H1 (cell line): ENCODE measurements at regions not wholly inside any gene's neighbourhood (a gene's known extent, or its start where the extent isn't known, plus 50 kb on each side); places are given as distances from the start of the nearest gene placed in this dataset.

Source experiments
- BCL11A ChIP-seq, 2 experiments: IDR thresholded peaks; one replicate each; pipeline ENCODE4 v1.6.1; 2011; ENCODE audit warnings: low read depth in 2 of 2, low read length in 2 of 2, mild to moderate bottlenecking in 2 of 2
- CBX8 ChIP-seq: fragments of 300-800, 300-1000 bp; sonication (generic); IDR thresholded peaks from 2 replicates; pipeline ENCODE4 v1.7.1; 2016; ENCODE audit warnings: low read depth, low read length, borderline replicate concordance
- CHD1 ChIP-seq: IDR thresholded peaks from 2 replicates; pipeline ENCODE4 v1.6.1; 2012; ENCODE audit warnings: low read depth, low read length, improper control_type of control experiment
- POLR2A ChIP-seq, 2 experiments: IDR thresholded peaks; 1 replicate in 1 of 2; 2 replicates in 1 of 2; pipeline ENCODE4 v1.6.1; 2011; ENCODE audit warnings: low read depth in 2 of 2, low read length in 2 of 2, mild to moderate bottlenecking in 2 of 2; ENCODE audit errors: control extremely low read depth in 1 of 2
- RFX5 ChIP-seq: IDR thresholded peaks from 2 replicates; pipeline ENCODE4 v1.6.1; 2011; ENCODE audit warnings: low read depth, low read length, improper control_type of control experiment, borderline replicate concordance
- SP2 ChIP-seq: IDR thresholded peaks from 2 replicates; pipeline ENCODE4 v1.6.1; 2012; ENCODE audit warnings: mild to moderate bottlenecking, low read length, inconsistent platforms
- SUZ12 ChIP-seq: fragments of 200-600 bp; sonication (generic); IDR thresholded peaks from 2 replicates; pipeline ENCODE4 v1.6.1; 2012; ENCODE audit warnings: mild to moderate bottlenecking, inconsistent platforms, low read length, moderate library complexity, mixed read lengths
- TF ChIP-seq, protein P1 (sequence below): fragments of 300-600 bp; sonication (generic); IDR thresholded peaks from 2 replicates; pipeline ENCODE4 v1.7.1; 2012; ENCODE audit warnings: low read length, moderate library complexity, mild to moderate bottlenecking, inconsistent platforms; ENCODE audit not compliant: insufficient replicate concordance
- TF ChIP-seq, protein P2 (sequence below), 3 experiments: IDR thresholded peaks; 1 replicate in 2 of 3; 2 replicates in 1 of 3; pipeline versions ENCODE4 v1.5.1 to v1.6.1; 2011; ENCODE audit warnings: low read length in 3 of 3, mild to moderate bottlenecking in 3 of 3, inconsistent platforms in 2 of 3, low read depth in 1 of 3, moderate library complexity in 1 of 3; ENCODE audit not compliant: insufficient read depth in 1 of 3; ENCODE audit errors: control extremely low read depth in 1 of 3
- TF ChIP-seq, protein P3 (sequence below): IDR thresholded peaks from 2 replicates; pipeline ENCODE4 v1.6.1; 2012; ENCODE audit warnings: inconsistent platforms

DNA sequence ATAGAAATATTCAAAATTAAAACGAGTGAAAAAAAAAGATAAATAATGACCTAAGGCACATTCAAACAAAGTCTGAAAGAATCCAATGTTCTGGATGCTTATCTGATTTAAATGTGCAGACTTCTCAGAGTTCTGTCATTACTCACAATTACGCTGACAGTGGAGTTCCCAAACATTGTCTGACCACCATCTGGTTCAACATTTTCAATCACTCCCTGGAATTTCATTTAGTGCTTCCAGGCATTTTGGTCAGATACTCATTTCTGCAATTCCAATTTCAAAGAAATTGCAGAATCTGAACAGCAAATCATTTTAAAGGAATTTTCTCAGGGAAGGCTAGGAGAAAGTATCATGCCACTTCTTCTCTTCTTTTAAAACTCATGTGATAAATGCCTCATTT lies 398.2 kb upstream of the PDE3A start (continued):
- TF ChIP-seq, protein P1, sequence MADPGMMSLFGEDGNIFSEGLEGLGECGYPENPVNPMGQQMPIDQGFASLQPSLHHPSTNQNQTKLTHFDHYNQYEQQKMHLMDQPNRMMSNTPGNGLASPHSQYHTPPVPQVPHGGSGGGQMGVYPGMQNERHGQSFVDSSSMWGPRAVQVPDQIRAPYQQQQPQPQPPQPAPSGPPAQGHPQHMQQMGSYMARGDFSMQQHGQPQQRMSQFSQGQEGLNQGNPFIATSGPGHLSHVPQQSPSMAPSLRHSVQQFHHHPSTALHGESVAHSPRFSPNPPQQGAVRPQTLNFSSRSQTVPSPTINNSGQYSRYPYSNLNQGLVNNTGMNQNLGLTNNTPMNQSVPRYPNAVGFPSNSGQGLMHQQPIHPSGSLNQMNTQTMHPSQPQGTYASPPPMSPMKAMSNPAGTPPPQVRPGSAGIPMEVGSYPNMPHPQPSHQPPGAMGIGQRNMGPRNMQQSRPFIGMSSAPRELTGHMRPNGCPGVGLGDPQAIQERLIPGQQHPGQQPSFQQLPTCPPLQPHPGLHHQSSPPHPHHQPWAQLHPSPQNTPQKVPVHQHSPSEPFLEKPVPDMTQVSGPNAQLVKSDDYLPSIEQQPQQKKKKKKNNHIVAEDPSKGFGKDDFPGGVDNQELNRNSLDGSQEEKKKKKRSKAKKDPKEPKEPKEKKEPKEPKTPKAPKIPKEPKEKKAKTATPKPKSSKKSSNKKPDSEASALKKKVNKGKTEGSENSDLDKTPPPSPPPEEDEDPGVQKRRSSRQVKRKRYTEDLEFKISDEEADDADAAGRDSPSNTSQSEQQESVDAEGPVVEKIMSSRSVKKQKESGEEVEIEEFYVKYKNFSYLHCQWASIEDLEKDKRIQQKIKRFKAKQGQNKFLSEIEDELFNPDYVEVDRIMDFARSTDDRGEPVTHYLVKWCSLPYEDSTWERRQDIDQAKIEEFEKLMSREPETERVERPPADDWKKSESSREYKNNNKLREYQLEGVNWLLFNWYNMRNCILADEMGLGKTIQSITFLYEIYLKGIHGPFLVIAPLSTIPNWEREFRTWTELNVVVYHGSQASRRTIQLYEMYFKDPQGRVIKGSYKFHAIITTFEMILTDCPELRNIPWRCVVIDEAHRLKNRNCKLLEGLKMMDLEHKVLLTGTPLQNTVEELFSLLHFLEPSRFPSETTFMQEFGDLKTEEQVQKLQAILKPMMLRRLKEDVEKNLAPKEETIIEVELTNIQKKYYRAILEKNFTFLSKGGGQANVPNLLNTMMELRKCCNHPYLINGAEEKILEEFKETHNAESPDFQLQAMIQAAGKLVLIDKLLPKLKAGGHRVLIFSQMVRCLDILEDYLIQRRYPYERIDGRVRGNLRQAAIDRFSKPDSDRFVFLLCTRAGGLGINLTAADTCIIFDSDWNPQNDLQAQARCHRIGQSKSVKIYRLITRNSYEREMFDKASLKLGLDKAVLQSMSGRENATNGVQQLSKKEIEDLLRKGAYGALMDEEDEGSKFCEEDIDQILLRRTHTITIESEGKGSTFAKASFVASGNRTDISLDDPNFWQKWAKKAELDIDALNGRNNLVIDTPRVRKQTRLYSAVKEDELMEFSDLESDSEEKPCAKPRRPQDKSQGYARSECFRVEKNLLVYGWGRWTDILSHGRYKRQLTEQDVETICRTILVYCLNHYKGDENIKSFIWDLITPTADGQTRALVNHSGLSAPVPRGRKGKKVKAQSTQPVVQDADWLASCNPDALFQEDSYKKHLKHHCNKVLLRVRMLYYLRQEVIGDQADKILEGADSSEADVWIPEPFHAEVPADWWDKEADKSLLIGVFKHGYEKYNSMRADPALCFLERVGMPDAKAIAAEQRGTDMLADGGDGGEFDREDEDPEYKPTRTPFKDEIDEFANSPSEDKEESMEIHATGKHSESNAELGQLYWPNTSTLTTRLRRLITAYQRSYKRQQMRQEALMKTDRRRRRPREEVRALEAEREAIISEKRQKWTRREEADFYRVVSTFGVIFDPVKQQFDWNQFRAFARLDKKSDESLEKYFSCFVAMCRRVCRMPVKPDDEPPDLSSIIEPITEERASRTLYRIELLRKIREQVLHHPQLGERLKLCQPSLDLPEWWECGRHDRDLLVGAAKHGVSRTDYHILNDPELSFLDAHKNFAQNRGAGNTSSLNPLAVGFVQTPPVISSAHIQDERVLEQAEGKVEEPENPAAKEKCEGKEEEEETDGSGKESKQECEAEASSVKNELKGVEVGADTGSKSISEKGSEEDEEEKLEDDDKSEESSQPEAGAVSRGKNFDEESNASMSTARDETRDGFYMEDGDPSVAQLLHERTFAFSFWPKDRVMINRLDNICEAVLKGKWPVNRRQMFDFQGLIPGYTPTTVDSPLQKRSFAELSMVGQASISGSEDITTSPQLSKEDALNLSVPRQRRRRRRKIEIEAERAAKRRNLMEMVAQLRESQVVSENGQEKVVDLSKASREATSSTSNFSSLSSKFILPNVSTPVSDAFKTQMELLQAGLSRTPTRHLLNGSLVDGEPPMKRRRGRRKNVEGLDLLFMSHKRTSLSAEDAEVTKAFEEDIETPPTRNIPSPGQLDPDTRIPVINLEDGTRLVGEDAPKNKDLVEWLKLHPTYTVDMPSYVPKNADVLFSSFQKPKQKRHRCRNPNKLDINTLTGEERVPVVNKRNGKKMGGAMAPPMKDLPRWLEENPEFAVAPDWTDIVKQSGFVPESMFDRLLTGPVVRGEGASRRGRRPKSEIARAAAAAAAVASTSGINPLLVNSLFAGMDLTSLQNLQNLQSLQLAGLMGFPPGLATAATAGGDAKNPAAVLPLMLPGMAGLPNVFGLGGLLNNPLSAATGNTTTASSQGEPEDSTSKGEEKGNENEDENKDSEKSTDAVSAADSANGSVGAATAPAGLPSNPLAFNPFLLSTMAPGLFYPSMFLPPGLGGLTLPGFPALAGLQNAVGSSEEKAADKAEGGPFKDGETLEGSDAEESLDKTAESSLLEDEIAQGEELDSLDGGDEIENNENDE = no peak
- TF ChIP-seq POLR2A (IDR thresholded peaks at IDR 0.05; ENCODE audit: control extremely low read depth in 1 of 2, low read depth in 2 of 2, low read length in 2 of 2) = no peak
- no peak for TF ChIP-seq CBX8
- no peak for TF ChIP-seq BCL11A (IDR thresholded peaks at IDR 0.05; ENCODE audit: low read depth in 2 of 2, low read length in 2 of 2)
- TF ChIP-seq, protein P2, sequence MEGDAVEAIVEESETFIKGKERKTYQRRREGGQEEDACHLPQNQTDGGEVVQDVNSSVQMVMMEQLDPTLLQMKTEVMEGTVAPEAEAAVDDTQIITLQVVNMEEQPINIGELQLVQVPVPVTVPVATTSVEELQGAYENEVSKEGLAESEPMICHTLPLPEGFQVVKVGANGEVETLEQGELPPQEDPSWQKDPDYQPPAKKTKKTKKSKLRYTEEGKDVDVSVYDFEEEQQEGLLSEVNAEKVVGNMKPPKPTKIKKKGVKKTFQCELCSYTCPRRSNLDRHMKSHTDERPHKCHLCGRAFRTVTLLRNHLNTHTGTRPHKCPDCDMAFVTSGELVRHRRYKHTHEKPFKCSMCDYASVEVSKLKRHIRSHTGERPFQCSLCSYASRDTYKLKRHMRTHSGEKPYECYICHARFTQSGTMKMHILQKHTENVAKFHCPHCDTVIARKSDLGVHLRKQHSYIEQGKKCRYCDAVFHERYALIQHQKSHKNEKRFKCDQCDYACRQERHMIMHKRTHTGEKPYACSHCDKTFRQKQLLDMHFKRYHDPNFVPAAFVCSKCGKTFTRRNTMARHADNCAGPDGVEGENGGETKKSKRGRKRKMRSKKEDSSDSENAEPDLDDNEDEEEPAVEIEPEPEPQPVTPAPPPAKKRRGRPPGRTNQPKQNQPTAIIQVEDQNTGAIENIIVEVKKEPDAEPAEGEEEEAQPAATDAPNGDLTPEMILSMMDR (IDR thresholded peaks at IDR 0.05; ENCODE audit: control extremely low read depth in 1 of 3, insufficient read depth in 1 of 3, low read depth in 1 of 3, low read length in 3 of 3) = no peak
- TF ChIP-seq RFX5 = no peak
- no peak for TF ChIP-seq SUZ12
- TF ChIP-seq CHD1 = no peak
- TF ChIP-seq, protein P3, sequence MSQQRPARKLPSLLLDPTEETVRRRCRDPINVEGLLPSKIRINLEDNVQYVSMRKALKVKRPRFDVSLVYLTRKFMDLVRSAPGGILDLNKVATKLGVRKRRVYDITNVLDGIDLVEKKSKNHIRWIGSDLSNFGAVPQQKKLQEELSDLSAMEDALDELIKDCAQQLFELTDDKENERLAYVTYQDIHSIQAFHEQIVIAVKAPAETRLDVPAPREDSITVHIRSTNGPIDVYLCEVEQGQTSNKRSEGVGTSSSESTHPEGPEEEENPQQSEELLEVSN = no peak
- TF ChIP-seq SP2 = no peak
